Activated CD4-positive, CD25-positive, alpha-beta regulatory T cell (primary cell): ENCODE measurements at regions not wholly inside any gene's neighbourhood (a gene's known extent, or its start where the extent isn't known, plus 50 kb on each side); places are given as distances from the start of the nearest gene placed in this dataset.
"Not testable (repeated sequence)": the region's sequence is repeated elsewhere in the genome, so short reads cannot be mapped to it uniquely, and the experiment has no call there.

ENCODE experiments used
- DNase-seq, 4 experiments: peaks; one replicate each; lab custom pipeline; 2025; lab: John Stamatoyannopoulos, UW

DNA sequence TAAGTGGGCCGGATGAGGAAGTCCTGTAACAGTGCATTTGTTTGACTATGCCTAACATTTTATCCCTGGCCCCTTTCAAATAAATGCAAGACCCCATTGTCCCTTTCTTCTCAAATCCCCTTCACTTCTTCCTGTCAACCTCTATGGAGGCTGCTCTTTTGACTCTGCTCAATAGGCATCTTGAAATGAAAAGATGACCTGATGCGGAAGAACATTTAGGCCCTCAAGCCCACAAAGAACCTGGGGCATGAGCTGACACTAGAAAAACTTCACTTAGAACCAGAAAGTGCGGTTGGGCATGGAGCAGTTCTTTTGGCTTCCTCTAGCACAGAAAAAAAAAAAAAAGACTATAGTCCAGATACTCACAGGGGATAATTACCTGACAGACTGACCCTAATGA is 1434.7 kb upstream of the WWC1 start:
- no peak for DNase-seq

DNA sequence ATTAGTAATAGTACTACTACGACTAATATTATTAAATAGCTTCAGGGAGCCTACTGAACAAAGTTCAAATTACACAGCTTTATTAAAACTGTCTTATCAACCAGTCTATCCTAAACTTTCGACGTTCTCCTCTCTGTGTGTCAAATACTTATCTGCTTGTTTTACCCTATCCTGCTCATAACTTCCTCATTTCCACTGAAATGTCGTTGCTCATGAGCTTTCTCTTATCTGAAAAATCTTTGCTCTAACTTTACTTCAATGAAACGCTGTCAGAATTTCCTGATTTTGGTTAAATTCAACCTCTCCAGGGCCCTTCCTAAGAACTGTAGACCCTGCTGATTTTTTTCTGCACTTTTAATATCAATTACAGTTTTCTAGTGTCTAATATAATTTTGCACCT is 1431.0 kb upstream of the WWC1 start:
- no peak for DNase-seq

DNA sequence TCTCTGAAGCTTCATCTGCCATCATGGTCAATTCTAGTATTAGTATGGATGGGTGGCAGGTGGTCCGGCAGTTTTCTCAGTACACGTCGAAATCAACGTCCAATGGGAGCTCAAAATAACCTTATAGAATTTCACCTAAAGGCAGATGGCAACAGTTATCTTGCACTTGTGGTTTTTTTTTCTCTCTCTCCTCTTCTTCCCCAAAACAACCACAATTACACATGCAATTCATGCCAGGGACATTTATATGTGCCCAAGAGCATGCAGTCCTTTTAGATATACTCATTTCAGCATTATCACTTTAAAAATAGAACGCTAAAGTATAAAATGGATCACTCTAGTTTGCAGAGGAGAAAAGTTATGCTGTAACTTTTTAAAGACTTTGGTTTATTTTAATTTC is 1428.9 kb upstream of the WWC1 start:
- no peak for DNase-seq

DNA sequence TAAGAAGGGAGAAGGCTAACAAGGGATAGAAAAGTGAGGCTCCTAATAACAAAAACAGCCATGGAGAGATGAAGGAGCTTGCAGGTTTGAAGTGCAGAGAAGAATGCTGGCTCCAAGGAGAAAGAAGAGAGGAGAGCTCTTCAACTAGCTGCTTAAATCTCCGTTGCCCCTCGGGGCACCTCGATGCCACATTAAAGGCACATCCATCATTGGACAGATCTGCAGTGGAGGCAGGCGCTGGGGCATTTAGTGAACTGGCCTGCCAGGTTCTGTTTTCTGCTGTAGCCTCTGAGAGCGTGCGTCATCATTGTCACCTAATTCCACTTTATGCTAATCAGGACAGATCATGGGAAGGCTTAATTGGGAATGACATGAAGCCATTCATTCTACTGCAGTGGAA is 1426.2 kb upstream of the WWC1 start:
- no peak for DNase-seq

DNA sequence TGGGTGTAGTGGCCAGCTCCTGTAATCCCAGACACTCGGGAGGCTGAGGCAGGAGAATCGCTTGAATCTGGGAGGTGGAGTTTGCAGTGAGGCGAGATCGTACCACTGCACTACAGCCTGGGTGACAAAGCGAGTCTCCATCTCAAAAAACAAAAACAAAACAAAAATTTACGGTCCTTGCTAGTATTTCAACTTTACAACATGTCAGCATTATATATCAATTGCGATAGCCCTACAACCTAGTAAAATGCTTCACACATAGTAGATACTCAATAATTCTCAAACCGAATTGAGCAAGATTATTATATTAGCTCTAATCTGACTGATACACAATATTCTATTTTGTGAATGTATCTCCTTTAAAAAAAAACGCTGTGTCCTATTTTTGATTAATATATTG is 1411.0 kb upstream of the WWC1 start:
- no peak for DNase-seq

DNA sequence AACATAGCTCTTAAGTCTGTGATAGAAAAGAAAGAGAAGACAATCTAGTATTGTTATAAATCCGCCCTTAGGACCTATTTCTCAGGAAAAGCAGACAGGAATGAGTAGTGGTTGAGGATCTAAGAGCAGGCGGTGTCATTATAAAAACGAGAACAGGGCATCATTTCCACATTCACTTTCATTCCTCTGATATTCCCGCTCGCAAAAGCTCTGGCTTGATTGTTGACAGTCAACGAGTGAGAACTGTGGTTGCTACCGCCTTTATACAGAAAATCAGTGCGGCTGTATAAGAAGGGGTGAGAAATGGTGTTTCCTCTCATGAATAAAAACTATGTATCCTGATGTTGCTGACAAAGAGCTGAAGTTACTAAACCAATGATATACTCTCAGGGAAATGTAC is 1409.6 kb upstream of the WWC1 start:
- no peak for DNase-seq

DNA sequence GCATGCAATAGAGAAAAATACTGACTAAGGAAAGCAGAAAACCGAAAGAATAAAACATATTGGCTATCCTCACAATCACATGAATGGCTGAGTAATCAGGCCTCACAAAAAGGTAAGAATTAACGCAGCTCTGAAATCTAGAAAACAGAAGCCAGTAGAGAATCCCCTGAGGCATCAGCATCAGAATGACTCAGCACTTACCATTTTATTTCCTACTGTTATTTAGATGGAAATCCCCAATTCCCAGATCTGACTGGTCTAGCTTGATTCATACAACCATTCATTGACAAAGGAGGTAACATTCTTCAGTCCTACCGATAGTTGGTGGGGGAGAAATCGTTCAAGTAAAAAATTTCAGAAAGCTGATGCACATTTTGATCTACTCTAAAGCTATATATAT is 1408.4 kb upstream of the WWC1 start:
- no peak for DNase-seq

DNA sequence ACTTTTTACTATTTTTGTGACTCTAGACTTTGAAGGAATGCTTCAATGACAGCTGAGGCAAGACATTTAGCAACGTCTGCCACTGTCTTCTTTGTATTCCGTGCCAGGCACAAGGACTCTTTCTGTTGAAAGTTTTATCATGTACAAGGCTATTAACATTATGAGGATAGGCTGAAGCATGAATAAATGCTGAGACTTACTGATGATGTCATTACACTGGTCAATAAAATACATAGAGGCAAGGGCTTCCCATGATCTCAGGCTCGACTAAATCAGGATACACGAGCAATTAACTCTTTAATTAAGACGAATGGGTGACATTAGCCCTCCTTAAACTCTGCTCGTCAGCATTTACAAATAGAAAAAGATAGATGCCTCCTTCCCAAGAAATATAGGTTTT is 1393.3 kb upstream of the WWC1 start:
- DNase-seq = no peak

DNA sequence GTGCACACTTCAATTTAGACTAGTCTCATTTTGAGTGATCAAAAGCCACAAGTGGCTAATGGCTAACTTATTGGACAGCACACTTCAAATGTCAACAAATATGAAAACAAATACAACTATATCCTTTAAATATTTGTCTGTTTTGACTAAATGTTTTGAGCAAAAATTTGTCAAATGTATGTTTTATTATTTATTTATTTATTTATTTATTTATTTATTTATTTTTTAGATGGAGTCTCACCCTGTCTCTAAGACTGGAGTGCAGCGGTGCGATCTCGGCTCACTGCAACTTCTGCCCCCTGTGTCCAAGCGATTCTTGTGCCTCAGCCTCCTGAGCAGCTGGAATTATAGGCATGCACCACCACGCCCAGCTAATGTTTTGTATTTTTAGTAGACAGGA is 1392.1 kb upstream of the WWC1 start:
- DNase-seq = no peak

DNA sequence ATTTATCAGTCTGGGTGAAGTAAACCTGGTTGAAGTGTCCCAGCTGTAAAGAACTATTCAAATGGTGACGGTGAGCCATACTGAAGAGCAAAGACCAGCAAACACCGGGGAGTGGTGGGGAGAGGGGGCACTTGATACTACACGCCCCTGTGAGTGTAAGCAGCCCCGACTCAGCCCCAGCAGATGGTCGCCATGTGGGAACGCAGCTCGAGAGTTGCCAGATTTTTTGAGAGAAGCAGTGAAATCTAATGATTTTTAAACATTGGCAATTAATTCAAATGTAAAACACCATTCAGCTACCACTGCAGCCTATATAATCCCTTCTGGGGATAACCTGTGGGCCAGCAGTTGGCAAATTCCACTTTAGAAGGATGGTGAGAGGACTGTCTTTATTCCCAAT is 1386.9 kb upstream of the WWC1 start:
- DNase-seq = no peak

DNA sequence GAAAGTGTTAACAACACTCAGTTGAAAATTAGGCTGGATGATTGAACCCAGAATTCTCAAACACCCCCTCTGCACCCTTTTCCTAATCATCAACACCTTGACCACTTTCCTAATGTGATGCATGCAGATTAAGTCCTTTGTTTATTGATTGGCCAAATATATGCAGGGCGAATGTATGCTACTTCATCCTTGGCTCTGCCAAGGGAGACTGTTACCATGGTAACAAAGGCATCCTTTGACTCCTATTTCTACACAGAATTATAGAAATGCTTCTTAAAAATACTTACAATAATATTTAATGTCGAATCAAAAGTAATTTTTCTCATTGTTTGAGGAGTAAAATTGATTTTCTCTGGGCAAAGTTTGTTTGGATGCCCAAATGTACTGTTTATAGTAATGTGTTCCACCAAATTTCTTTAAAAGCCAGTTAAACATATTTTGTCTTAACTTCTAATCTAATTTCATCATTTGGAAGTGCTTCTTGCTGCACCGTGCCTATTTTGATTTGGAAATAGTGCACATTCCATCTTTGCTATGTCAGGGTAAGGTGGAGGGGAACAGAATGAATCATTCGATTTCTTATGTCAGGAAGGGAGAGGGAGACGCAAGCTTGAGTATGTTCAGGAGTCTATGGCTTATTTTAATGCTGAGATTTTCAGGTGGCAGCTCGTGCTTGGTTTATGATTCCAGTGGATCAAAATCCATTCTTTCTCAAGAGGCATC is 1384.3 kb upstream of the WWC1 start:
- DNase-seq = no peak

DNA sequence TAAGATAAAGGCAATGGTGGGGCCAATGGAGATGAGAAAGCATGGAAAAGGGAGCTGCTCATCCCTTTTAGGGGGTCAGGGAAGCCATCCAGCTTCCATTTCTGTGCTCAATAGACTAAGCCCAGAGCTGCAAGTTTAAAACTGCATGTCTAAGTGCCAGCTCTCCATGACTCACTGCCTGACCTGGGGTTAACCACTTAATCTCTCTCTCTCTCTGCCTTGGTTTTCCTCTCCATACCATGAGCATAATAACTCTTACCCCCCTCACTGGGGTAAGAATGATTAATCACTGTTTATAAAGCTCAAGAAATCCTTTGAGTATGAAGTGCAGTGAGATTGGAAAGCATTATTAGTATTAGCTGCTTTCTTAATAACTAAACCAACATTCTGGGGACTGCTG is 1382.4 kb upstream of the WWC1 start:
- DNase-seq = no peak

DNA sequence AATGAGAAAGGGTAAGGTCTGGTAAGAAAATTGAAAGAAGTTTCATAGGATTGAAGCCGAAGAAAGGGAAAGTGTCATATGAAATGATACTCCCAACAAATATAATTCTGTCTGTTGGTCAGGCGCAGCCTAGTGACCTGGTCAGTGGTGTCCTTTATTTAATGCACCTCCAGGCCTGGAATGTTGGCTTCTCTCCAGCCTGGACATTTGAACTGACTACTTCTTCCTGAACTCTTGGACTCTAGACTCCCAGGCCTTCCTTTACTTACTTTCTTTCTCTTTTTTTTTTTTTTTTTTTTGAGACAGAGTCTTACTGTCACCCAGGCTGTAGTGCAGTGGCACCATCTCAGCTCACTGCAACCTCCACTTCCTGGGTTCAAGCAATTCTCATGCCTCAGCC is 1381.5 kb upstream of the WWC1 start:
- no peak for DNase-seq

DNA sequence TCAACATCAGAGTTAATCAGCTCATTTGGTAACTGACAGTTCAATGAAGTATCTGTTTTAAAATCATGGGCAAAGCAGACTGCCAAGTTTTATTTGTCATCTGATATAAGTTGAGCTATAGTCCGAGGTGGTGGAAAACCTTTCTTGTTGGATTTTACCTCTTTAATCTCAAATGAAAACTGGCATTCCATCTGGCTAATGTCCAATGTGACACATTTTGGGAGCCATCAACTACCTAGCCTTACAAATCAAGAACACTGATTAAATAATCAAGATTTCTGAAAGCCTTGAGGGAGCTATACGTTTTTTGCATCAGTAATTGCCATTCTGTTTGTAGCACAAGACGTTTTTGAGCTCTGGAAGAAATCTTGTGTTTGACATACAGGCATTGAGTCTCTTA is 1380.5 kb upstream of the WWC1 start:
- no peak for DNase-seq

DNA sequence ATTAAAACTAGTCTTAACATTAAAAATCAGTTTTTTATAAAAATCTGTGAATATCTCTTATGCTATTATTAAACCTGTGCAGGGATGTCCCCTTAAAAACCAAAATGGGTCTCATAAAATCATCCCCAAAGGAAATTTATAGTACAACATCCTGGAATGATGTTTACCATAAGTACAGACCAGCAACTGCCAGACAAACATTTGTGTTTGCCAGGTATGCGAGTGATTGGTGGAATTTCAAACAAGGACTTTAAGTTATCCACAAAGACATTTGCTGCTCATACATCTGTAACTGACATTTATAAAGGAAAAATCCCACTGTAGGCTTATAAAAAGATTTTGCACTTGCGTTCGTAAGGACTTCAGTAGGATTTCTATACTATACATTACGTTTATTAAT is 1375.4 kb upstream of the WWC1 start:
- no peak for DNase-seq

DNA sequence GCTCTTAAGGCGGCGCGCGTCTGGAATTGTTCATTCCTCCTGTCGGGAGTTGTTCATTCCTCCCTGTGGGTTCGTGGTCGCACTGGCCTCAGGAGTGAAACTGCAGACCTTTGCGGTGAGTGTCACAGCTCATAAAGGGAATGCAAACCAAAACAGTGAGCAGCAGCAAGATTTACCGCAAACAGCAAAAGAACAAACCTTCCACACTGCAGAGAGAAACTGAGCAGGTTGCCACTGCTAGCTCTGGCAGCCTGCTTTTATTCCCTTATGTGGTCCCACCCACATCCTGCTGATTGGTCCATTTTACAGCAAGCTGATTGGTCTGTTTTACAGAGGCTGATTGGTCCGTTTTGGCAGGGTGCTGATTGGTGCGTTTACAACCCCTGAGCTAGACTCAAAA is 1365.3 kb upstream of the WWC1 start:
- DNase-seq = no peak

DNA sequence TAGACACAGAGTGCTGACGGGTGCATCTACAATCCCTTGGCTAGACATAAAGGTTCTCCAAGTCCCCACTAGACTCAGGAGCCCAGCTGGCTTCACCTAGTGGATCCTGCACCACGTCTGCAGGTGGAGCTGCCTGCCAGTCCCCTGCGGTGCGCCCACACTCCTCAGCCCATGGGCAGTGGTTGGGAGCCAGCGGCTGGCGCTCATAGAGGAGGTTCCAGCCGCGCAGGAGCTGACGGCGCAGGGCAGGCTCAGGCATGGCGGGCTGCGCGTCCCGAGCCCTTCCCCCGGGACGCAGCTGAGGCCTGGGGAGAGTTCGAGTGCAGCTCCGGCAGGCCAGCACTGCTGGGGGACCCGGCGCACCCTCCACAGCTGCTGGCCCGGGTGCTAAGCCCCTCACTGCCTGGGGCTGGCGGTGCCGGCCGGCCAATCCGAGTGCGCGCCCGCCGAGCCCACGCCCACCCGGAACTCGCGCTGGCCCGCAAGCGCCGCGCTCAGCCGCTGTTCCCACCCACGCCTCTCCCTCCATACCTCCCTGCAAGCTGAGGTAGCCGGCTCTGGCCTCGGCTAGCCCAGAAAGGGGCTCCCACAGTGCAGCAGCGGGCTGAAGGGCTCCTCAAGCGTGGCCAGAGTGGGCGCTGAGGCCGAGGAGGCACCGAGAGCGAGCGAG is 1364.5 kb upstream of the WWC1 start:
- not testable (repeated sequence) for DNase-seq

DNA sequence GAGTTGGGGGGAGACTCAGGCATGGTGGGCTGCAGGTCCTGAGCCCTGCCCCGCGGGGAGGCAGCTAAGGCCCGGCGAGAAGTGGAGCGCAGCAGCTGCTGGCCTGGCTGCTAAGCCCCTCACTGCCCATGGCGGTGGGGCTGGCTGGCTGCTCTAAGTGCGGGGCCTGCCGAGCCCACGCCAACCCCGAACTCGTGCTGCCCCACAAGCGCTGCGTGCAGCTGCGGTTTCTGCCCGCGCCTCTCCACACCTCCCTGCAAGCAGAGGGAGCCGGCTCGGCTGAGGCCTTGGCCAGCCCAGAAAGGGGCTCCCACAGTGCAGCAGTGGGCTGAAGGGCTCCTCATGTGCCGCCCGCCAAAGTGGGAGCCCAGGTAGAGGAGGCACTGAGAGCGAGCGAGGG is 1355.1 kb upstream of the WWC1 start:
- no peak for DNase-seq

DNA sequence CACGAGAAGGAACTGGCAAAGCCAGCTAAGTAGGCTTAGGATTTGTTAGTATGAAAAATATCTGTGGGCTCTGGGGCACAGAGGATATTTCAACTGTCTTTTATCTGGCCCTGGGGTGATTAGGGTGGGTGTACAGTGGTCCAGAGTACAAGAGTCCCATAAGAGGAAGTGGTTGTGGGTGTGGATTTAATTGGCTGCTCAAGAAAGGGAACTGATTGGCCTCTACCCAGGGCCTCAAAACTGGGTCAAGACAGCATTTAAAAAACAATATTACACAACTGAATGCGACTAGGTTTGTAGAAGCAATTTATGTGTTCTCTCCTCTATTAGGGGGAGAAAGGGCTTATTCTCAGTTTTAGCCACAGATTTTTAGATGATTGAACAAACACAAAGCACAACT is 1353.4 kb upstream of the WWC1 start:
- DNase-seq = no peak

DNA sequence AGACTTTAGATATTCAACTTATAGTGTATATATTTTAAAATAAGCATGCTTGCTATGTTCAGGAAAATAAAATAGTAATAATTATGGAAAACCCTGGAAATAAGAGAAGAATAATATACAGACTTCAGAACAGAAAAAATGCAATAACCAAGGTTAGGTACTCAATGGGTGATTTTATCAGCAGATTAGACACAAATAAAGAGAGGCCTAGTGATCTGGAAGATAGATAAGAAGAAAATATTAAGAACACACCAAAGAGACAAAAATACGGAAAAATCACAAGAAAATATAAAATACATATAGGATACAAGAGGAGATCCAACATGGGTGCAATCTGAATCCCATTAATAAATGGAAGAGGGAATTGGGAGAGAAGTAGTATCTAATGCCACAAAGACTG is 1348.5 kb upstream of the WWC1 start:
- no peak for DNase-seq

DNA sequence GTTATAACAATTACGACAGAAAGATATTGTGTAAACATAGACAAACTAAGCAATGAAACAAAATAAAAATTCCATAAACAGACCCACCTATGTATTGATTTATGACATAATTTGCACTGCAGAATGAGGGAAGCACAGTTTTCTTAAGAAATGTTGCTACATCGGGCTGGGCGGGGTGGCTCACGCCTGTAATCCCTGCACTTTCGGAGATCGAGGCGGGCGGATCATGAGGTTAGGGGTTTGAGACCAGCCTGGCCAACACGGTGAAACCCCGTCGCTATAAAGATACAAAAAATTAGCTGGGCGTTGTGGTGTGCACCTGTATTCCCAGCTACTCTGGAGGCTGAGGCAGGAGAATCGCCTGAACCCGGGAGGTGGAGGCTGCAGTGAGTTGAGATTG is 1344.4 kb upstream of the WWC1 start:
- no peak for DNase-seq

DNA sequence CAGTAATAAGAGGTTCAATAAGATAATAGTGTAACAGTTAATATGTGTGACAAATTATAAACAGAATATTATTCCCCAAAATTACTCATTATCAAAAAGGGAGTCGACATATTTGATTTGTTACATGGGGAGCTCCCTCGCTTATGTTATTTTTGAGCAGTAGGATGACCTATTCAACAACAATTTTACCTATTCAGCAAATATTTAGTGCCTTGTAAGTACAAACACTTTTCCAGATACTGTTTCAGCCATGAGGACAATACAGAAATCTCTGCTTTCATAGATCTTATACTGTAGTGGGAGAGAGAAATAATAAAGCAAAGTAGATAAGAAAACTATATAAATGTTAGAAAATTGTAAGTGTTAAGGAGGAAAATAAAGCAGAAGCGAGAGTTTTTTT is 1342.8 kb upstream of the WWC1 start:
- DNase-seq = no peak

DNA sequence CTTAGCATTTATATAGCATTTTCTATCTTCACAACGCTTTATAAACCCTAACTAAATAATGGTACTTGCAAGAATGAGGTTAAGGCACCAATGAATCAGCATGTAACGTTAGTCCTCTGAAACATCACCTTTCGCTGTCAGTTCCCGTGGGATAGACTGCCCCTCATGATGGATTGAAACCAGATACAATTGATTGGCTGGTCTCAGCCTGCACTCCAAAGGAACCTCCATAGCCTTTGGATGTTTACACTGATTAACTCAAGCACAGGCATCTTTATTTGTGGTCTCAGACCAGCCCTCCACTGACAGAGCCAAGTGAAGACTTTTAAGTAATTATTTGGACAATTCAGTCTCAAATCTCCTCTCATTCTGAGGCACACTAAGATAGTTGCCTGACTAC is 1339.4 kb upstream of the WWC1 start:
- DNase-seq = no peak

DNA sequence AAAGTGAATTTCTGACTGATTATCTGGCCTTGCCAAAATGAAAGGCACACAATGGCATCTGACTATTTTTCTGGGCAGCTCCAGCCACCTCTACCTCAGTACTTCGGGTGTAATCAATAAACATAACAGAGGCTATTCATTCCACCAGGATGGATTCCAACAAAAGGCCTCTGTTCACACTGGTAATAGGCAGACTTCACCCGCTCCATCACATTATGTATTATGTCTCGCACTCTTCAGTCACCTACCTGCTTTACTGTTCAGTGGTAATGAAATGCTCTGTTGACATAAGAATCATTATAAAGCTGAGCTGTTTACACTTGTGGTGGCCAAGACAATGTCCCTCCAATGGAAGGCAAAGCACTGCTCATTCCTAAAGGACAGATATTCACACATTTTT is 1333.7 kb upstream of the WWC1 start:
- no peak for DNase-seq
